NCI-H1436 (cell line): ENCODE measurements at regions not wholly inside any gene's neighbourhood (a gene's known extent, or its start where the extent isn't known, plus 50 kb on each side); places are given as distances from the start of the nearest gene placed in this dataset.

Experiments used
- DNase-seq: peaks from one replicate; lab custom pipeline; 2025; lab: John Stamatoyannopoulos, UW

DNA sequence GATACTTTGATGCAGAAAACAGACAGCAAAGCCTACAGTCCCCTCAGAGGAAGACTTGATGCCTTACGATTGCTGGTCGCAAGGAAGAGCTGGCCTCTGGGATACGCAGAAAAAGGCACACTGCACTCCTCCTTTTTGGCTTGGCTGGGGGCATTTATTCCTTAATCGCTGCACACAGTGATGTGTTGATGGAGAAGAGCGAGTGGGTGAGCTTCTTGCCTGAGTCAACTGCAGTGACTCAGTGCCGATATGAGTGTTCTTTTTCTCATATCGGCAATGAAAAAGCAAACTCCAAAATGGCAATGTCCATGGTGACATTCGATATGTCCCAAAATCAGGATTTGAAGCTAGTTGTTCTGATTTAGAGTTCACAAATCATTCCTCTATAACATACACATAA is 794.8 kb downstream of the HACE1 start:
- DNase-seq = no peak

DNA sequence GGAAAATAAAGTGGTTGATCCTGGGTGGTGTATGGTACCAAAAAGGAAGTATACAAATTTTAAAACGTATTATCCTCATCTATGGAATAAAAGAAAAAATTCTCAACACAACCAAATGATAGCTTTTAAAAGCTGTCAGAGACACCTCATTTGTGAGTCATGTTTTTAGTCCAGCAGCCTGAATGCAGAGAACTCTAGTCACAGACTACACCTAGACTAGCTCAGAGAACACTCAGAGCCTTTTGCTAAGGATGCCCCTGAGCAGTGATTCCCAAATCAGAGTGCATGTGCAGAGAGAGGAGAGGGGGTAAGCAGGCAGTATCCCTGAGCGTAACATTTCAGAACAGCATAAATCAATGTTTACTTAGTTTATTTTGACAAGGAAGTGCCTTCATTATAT is 809.3 kb downstream of the HACE1 start:
- no peak for DNase-seq

DNA sequence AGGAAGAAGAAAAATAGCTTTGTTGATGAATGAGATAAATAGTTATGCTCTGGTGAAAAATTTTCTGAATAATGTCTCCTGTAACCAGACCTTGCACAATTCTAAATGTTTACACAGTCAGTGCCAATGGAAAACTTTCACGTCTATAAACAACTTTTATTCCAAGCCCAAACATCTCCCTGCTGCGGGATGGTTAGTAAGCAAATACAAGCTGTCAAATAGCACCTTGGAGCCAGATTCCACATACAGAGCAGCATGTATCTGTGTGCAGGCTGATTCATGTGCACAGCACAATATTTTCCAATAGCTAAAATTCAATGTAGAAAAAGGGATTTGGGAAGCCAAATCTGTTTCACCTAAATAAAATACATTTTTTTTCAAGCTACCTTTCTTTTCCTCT is 813.3 kb downstream of the HACE1 start:
- no peak for DNase-seq

DNA sequence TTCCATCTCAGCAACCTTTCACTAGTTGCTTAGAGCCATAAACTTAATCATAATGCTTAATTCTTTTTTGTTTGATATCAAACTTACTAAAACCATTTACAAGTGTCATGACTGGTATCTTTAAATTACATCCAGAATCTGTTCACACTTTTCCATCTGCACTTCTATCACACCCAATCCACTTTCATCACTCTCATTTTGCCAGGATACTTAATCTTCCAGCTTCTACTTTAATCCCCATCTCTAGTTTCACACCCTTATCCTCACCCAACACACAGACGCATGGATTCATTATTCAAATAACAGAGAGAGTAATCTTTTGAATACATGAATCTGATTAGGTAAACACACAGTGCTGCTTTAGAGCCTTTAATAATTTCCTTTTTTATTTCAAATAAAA is 828.4 kb downstream of the HACE1 start:
- no peak for DNase-seq

DNA sequence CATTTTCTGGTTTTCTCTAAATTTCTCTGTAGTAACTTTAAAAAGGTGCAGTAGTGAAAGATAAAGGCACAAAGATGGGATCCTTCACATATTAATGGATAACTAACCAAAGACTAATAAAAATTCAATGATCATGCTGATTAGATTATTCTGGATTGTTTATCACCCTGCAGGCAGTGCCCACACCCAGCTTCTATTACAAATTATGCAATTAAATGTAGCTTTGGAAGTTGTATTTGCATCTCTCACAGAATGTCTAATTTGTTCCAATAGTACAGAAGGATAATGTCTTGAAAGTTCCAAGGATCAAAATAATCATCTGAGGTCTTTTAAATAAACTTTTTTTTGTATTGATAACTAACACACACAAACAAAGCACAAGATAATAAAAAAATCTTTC is 837.6 kb downstream of the HACE1 start:
- no peak for DNase-seq

DNA sequence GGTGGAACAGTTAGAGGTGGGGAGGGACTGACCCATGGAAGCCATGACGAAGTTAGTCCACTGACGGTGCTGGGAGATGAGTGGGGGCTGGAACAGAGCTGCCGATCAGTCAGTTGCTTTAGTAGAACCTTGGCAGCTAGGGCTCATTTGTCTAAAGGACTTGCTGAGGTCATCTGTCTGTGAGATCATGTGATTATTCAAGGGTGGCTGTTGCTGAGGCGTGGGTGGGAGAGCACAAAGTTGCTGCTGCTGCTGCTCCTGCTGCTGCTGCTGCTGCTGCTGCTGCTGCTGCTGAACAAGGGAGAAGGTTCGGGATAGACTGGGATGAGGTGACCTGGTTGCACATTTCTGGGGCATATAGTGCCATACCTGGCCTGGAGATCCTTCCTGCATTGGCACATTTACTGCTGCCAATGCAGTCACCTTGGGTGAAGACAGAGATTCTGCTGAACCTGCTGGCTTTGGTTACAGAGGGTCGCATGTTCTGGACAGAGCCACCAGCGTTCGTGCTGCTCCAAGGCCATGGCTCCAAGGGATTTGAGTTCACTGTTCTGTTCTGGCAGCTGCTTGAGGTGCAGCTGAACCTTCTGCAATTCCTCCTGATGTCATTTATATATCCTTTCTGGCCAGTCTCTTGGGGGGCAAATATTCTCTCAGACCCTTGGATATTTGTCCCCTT is 840.5 kb downstream of the HACE1 start:
- DNase-seq = no peak

DNA sequence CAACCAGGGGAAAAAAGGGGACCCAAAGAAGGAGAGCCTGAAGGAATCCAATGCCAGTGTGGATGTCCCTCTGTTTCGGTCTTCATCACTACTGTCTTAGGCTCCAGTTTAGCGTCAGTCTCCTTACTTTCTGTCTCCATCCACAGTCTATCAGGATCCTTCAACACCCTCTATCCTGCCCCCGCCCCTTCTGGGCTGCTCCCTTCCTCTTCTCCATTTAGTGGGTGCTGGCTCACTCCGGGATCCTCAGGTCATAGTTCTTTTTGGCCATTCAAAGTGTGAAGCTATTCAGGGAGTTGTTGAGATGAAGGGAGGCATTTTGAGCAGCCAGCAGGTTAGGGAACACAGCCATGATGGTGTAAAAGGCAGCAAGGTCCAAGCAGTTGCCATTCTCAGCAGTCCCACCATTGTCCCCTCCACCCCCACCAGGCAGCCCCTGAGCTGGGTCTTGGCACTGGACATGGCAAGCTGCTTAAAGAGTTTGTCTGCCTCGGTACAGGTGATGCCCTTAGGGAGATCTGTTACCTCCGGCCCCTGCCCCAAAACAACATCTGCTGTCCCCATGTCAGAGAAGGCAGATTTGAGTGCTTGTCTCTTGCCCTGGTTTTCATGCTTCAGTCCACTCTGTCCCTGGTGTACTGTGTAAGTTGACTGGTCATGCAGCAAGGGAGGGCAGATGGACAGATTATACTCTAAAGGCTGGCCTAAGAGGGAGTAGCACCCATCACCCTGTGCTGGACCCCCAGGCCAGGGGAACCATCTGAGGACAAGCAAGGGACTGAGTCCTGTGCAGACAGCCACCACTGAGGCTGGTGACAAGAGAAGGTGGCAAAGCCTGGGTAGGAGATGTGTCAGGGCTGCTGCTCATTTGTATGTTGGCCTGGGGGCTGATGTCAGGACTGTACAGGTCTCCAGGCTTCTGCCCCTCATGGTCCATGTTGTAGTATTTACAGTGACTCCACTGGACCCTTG is 842.0 kb downstream of the HACE1 start:
- no peak for DNase-seq

DNA sequence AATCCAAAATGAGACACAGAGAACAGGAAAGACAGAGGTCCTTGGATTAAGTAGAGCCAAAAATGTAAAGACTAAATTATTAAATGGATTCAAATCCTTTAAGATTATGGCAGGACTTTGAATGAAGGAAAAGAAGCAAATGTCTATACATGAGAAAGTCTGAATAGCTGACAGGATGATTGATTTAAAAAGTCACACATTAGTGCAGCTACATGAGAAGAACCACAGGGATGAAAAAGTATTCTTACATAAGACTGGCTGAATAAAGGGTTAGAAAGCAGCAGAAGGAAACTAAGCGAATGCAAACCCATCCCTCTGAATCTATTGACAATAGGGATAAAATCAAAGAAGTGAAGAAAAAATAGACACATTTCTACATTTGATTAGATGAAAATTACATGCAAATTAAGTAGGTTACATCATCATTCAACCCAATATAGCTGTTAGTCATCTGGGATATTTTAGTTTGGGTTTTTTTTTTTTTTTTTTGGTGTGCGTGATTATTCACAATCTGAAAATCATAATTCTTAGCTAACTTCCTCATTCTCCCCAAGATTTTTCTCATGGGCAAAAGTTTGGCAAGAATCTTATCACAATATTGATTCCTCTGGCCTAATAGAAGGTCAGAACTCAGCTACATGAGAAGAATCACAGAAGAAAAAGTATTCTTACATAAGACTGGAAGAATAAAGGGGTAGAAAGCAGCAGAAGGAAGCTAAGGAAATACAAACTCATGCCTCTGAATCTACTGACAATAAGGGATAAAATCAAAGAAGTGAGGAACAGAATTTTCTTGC is 845.4 kb downstream of the HACE1 start:
- DNase-seq = no peak

DNA sequence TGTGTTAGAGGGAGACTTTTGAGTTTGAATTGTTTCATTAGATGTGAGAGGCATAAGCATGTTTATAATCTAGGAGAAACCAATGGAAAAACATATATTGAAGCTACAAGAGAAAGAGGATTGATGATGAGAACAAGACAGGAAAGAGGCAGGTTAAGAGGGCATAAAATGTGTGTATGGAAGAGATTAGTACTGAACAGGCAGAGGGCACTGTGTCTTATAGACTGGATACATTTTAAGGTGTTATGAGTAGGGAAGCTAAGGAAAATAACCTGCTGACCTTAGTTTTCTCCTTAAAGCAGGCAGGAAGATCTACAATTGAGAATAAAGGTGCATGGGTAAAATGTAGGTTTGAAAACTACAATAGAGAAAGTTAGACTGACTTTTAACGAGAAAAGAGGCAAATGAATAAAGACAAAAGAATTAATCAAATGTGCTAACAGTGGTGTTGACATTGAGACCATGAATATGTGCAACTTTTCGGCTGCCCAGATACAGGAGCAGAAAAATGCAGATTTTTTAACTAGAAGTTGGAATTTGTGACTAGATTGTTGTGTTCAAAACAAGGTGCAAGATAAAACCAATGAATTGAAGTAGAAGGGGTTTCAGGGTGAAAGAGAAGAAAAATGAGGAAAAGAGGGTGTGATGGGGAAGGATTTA is 846.3 kb downstream of the HACE1 start:
- DNase-seq = no peak

DNA sequence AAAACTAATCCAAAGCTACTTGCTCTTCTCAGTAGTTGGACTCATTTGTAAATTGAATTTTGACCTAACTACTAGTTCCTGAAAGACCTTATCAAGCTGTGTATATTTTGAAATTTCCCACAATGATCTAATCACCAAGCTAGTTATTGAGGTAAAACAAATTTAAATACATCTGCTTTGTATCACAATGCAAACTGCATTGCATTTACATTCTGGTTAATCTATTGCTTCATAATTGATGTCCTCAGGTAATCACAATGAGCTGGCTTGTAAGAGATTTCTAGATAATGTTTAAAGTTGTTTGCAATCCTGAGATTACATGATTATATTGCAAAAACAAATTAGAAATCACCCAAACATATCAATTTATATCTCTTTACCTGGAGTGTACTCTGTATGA is 848.8 kb downstream of the HACE1 start:
- no peak for DNase-seq

DNA sequence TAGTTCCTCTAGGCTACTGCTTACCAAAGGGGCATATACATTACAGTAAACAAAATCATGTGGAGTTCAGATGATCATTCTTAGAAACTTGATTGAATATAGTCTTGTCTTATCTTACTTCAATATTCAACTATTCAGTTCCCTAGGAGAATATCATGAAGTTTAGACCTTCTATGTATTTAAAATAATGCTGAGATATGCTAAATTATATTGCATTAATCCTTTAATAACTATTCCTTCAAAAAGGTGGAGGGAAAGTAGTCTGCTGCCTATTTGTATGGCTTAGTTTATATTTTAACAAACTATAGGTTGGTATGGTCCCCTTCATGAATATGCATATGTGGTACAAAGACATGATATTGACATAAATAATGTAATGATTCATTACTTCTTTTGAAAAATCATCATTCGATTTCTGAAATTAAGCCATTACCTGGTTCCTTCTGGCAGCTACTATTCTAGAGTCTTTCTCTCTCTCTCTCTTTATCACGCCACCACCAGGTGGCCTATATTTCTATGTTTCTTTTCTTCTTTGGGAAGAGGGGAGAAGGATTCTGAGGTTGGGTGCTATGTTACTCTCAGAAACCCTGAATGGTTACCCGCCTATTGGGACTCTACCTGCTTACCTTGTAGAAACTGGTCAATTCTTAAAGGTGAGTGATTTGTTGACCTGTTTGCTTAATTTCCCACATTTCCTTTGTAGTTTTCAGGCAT is 855.8 kb downstream of the HACE1 start:
- no peak for DNase-seq

DNA sequence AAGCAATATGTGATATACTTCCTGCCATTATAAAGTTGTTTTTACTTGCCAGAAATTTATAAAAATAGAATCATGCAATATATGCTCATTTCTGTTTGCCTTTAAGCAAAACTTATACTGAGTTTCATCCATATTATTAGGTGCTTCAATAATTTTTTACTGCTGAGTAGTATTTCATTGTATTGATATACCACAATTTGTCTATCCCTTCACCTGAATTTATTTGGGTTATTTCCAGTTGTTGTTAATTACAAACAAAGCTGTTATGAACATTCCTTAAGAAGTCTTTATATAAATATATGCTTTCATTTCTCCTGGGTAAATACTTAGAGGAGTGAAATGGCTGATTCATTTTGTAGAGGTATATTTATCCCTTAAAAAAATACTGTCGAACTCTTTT is 864.1 kb downstream of the HACE1 start:
- no peak for DNase-seq

DNA sequence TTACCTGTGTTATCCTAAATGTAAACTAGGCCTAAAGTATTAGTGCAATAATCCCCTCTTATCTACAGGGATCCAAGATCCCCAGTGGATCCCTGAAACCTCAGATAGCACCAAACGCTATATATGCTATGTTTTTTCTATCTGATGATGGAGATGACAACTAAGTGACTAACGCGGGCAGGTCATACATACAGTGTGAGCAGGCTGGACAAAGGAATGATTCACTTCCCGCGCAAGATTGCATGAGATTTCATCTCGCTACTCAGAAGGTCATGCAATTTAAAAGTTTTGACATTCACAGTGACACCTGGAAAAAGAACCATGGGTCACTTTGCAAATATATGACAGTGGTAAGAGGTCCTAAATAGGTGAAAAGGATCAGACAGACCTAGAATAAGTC is 875.9 kb downstream of the HACE1 start:
- no peak for DNase-seq

DNA sequence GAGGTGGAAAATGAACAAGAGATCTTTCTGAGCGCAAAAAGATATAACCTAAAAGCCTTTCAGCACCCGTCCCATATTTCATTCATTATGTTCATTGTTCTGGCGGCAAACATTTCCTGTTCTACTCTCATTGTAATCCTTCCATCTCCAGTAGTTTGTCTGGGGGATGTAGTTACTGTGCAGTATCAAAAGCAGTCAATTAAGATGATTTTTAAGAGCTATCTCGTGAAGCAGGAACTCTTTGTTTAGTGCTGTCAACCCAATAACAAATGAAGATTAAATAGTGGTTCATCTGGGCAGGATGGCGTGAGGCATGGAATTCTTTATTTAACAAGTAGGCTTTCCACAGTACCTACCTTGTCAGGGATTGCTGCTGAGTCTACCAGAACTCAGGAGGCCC is 876.7 kb downstream of the HACE1 start:
- DNase-seq = no peak

DNA sequence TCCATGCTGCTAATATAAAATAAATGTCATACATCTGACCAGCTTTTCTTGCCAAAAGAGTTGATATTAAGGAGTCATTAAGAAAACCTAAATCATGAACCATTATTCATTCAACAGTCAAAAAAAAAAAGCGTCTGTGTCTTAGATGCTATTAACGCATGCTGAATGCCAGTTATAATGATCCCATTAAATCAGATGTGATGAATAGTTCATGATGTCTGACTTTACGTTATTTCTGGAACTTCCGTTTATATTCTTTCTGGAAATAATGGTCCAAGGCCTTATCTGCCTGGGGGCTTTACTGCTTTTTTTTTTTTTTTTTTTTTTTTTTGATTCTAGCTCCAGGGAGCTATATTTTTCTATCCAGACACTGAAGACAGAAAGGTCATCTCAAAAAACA is 877.1 kb downstream of the HACE1 start:
- no peak for DNase-seq

DNA sequence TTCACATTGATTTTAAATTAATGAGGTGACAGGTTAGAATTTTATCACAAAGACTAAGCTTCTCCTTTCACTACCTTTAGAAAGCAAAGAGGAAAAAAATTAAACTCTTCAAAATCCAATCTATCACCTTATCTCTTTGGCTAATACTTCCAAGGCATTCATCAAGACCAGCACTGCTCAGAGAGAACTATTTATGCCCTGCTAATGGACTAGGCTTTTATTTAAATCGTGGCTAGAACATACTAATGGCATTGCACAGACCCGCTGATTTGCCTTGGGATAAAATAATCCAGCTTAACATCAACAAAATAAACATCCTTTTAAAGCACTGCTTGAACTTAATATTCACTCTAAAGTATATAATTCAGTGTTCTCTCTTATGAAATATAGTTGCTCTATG is 880.4 kb downstream of the HACE1 start:
- no peak for DNase-seq

DNA sequence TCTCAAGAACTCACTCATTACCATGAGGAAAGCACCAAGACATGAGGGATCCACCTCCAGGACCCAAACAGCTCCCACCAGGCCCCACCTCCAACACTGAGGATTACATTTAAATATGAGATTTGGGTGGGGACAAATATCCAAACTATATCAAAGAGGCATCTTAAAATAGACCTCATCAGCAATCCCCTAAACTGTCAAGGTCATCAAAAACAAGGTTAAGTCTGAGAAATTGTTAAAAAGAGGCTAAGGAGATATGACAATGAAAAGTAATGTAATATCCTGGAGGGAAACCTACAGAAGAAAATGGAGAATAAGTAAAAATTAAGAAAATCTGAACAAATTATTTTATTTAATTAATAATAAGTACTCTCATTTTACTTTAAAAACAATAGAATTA is 922.3 kb downstream of the HACE1 start:
- DNase-seq = no peak

DNA sequence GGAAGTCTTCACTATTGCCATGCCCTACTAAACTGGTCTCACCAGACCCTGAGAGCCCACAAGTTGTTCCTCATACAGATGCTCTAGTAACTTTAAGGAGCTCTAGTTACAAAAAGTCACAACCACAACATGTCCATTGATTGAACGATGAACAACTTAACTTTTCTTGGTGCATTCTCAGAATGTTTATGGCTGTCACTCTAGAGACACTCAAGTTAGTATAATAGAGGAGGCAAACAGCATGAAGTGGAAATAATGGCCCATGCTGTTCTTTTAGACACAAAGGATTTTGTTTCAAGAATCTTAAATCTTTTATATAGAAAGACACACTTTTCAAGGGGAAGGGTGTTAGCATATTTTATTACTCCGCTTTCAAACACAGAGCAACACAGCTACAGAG is 934.4 kb downstream of the HACE1 start:
- DNase-seq = no peak

DNA sequence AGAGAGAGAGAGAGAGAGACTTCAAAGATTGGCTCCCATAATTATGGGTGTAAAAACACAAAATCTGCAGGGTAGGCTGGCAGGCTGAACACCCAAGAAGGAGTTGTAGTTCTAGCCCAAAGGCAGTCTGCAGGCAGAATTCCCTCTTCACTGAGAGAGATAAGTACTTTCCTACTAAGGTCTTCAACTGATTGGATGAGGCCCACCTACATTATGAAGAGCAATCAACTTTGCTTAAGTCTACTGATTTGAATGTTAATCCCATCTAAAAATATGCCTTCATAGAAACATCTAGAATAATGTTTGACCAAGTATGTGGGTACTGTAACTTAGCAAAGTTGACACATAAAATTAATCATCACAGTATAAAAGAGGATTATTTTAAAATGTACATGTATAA is 949.7 kb downstream of the HACE1 start:
- DNase-seq = no peak

DNA sequence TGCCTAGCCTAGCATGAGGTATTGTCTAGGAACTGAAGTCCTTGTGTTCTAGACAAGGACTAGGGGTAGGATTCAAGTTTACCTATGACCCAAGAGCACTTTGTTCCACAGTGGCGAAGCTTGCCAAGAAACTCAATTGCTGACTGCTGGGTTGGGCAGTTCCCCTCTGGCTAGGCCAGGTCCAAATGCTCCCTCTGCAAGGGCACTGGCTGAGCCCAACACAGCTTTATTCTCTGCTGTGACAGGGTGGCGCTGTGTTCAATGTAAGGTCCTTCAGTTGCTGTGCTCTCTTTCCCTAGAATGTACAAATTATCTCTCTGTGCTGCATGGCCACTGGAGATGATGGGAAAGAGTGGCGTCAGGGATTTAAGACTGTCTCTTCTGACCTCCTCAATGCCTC is 950.8 kb downstream of the HACE1 start:
- no peak for DNase-seq

DNA sequence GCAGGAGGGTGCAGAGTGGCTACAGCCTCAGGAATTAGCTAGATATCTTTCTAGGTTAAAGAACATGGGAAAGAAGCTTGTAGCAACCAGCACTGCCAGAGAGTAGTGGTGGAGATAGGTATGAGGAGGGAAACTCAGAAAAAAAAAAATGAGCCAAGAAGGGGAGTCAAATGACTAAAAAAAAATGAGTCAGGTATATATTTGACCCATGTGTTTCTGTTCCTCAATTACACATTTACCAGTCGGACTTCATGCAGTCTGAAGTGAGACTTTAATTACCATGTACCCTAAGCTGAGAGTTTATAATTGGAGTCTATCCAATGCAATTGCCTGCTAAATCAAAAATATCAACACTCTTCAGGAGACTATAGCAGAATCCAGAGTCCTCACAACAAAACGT is 964.6 kb downstream of the HACE1 start:
- DNase-seq = no peak
